Stimulated activated CD8-positive, alpha-beta memory T cell treated with anti-CD3 and anti-CD28 coated beads, Interleukin-15, amount 100 ng/mL, for 1 hour (primary cell): ENCODE measurements at regions not wholly inside any gene's neighbourhood (a gene's known extent, or its start where the extent isn't known, plus 50 kb on each side); places are given as distances from the start of the nearest gene placed in this dataset.

ENCODE experiments used
- DNase-seq: peaks from one replicate; pipeline ENCODE4 v3.0.0-alpha.2; 2020; ENCODE audit warnings: low read depth

- no peak for DNase-seq
Measured at GRCh38 chr1:30360281-30360680, 363.1 kb downstream of the MATN1 start.

- no peak for DNase-seq
Measured at GRCh38 chr1:30359539-30360220, 363.7 kb downstream of the MATN1 start.

GRCh38 chr1:30358500-30358899 lies 364.9 kb downstream of the MATN1 start:
- DNase-seq = no peak

GRCh38 chr1:30356839-30357238 lies 366.5 kb downstream of the MATN1 start:
- no peak for DNase-seq

- no peak for DNase-seq
Measured at GRCh38 chr1:30354410-30354809, 369.0 kb downstream of the MATN1 start.

GRCh38 chr1:30353637-30354036 lies 369.7 kb downstream of the MATN1 start:
- DNase-seq = no peak

- DNase-seq = no peak
Measured at GRCh38 chr1:30348147-30348546, 375.2 kb downstream of the MATN1 start.

GRCh38 chr1:30345491-30346130 lies 377.8 kb downstream of the MATN1 start:
- DNase-seq = no peak

- DNase-seq = no peak
Measured at GRCh38 chr1:30343562-30343961, 379.8 kb downstream of the MATN1 start.

GRCh38 chr1:30342535-30343141 lies 380.7 kb downstream of the MATN1 start:
- no peak for DNase-seq

- DNase-seq = no peak
Measured at GRCh38 chr1:30340934-30341333, 382.5 kb downstream of the MATN1 start.

- no peak for DNase-seq
Measured at GRCh38 chr1:30339866-30340265, 383.5 kb downstream of the MATN1 start.

- DNase-seq = no peak
Measured at GRCh38 chr1:30338765-30339164, 384.6 kb downstream of the MATN1 start.

GRCh38 chr1:30337324-30337620 lies 386.1 kb downstream of the MATN1 start:
- DNase-seq = no peak

- no peak for DNase-seq
Measured at GRCh38 chr1:30336550-30337323, 386.6 kb downstream of the MATN1 start.

- no peak for DNase-seq
Measured at GRCh38 chr1:30335997-30336390, 387.4 kb downstream of the MATN1 start.

- DNase-seq = no peak
Measured at GRCh38 chr1:30335389-30335996, 387.9 kb downstream of the MATN1 start.

- no peak for DNase-seq
Measured at GRCh38 chr1:30334767-30335166, 388.6 kb downstream of the MATN1 start.

- DNase-seq = no peak
Measured at GRCh38 chr1:30332116-30333094, 391.0 kb downstream of the MATN1 start.

GRCh38 chr1:30331415-30332065 lies 391.8 kb downstream of the MATN1 start:
- DNase-seq = no peak

GRCh38 chr1:30330644-30331043 lies 392.7 kb downstream of the MATN1 start:
- DNase-seq = no peak
